ENCODE measurements at regions not wholly inside any gene's neighbourhood (a gene's known extent, or its start where the extent isn't known, plus 50 kb on each side); places are given as distances from the start of the nearest gene placed in this dataset.

DNA sequence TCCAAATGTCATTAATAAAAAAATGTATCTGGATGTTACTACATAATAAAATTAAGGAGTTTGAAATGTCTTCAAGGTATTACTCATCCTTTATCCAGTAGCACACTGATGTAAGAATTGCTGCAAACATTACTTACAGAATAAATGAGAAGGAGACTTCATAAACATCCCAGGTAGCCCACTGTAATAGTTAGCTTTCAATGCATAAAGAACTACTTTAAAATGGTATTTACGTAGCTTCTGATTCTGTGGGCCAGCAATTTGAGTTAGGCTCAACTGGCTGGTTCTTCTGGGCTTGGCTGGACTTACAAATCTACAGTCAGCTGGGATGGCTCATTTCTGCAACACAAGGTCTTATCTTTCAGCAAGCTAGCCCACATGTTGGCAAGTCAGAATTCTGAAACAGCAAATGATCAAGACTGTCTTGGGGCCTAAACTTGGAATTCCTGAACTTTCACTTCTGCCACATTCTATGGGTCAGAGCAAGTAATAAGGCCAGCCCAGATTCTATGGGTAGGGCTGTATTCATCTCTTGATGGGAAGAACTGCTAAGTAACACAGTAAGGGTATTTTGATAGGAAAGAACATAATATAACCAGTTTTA lies 522.5 kb downstream of the IQCM start:
- H4K20me1 ChIP-seq (ENCODE audit: low read length): no peaks in the 10 kb centered on the region
- no peak overlapping the region for H3K9ac ChIP-seq (ENCODE audit: low read length)
- H3K4me2 ChIP-seq (ENCODE audit: low read length): no peak overlapping the region
- H3K36me3 ChIP-seq (ENCODE audit: low read depth, low read length): no peaks in the 10 kb centered on the region
- no peaks in the 10 kb centered on the region for H3K9me2 ChIP-seq (replicated peaks; ENCODE audit: low read length)
- DNase-seq: no peak
- no peaks in the 10 kb centered on the region for H3K79me2 ChIP-seq (ENCODE audit: low read length)
- no peak overlapping the region for H3K27ac ChIP-seq (ENCODE audit: low read length)
- H3K4me3 ChIP-seq (ENCODE audit: low read length): no peak overlapping the region
- BruUV-seq (replicated peaks): no TSS peak
- no peaks in the 10 kb centered on the region for H3K9me3 ChIP-seq (ENCODE audit: low read length)
- intact Hi-C loops (cut with micrococcal nuclease): no loop called here
- no peaks in the 10 kb centered on the region for H3K27me3 ChIP-seq (ENCODE audit: low read length)
- ChIA-PET POLR2A (ENCODE audit: unreplicated experiment) (no interaction called here), CTCF (no interaction called here)
- no peak for ATAC-seq
- H3K4me1 ChIP-seq (ENCODE audit: insufficient read depth, low read length): no peaks in the 10 kb centered on the region
- no peak overlapping the region for H2AFZ ChIP-seq (ENCODE audit: low read length)
- no peaks in the 10 kb centered on the region for H3F3A ChIP-seq (ENCODE audit: low read length, unreplicated experiment)
- no peak for TF ChIP-seq EZH2phosphoT487 (IDR thresholded peaks at IDR 0.05; ENCODE audit: borderline replicate concordance, low read length)
- TF ChIP-seq, protein P1, sequence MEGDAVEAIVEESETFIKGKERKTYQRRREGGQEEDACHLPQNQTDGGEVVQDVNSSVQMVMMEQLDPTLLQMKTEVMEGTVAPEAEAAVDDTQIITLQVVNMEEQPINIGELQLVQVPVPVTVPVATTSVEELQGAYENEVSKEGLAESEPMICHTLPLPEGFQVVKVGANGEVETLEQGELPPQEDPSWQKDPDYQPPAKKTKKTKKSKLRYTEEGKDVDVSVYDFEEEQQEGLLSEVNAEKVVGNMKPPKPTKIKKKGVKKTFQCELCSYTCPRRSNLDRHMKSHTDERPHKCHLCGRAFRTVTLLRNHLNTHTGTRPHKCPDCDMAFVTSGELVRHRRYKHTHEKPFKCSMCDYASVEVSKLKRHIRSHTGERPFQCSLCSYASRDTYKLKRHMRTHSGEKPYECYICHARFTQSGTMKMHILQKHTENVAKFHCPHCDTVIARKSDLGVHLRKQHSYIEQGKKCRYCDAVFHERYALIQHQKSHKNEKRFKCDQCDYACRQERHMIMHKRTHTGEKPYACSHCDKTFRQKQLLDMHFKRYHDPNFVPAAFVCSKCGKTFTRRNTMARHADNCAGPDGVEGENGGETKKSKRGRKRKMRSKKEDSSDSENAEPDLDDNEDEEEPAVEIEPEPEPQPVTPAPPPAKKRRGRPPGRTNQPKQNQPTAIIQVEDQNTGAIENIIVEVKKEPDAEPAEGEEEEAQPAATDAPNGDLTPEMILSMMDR (conservative IDR thresholded peaks at IDR 0.05; ENCODE audit: low read depth, low read length): no peak
- no peak for TF ChIP-seq EZH2 (IDR thresholded peaks at IDR 0.05; ENCODE audit: low read length, unreplicated experiment)

DNA sequence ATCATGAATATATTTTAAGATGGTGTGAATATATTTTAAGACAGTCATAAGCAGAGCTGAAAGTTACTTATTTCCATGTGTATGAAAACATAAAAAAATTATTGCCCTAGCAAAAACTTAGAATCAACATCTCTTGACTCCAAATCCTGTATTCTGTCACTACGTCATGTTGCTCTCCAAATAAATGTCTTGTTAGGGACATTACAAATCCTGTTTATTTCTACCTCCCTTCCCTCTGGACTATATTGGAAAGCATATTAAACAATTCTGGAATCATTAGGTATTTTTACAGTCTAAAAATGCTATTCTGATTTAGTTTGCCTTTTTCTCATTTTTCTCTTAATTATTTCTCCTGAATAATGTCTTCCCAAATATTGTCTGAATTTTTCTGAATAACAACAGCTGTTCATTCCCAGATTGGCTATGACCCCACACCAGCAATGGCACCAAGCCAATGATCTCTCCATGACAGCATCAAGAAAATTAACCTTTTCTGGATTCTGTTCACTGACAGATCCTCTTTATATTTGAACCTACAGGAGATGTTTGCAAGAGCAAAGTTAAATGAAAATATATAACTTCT lies 523.1 kb downstream of the IQCM start:
- POLR2A ChIA-PET (ENCODE audit: unreplicated experiment): no interaction called here

DNA sequence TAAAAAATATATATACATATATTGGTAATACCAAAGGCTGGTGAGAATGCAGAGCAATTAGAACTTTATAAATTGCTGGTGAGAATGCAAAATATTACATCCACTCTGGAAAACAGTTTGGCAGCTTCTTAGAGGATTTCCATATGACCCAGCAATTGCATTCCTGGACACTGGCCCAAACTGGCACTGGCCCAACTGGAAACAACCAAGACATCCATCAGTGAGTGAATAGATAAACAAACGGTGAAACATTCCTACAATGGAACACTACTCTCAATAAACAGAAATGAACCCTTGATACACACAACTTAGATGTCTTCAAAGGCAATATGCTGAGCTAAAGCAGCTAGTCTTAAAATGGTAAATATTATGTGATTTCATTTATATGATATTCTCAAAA lies 524.2 kb downstream of the IQCM start:
- Histone ChIP-seq H4K20me1 (ENCODE audit: low read length) (no peaks in the 10 kb centered on the region), H2AFZ (ENCODE audit: low read length) (no peak overlapping the region), H3K4me1 (ENCODE audit: insufficient read depth, low read length) (no peaks in the 10 kb centered on the region), H3K4me2 (ENCODE audit: low read length) (no peak overlapping the region), H3K79me2 (ENCODE audit: low read length) (no peaks in the 10 kb centered on the region), H3K9me3 (ENCODE audit: low read length) (no peaks in the 10 kb centered on the region), H3K9ac (ENCODE audit: low read length) (no peak overlapping the region), H3K4me3 (ENCODE audit: low read length) (no peak overlapping the region), H3K9me2 (replicated peaks; ENCODE audit: low read length) (no peaks in the 10 kb centered on the region), H3K27me3 (ENCODE audit: low read length) (no peaks in the 10 kb centered on the region), H3K27ac (ENCODE audit: low read length) (no peak overlapping the region), H3K36me3 (ENCODE audit: low read depth, low read length) (no peaks in the 10 kb centered on the region), H3F3A (ENCODE audit: low read length, unreplicated experiment) (no peaks in the 10 kb centered on the region)
- intact Hi-C loops (cut with micrococcal nuclease): no loop called here
- ChIA-PET CTCF (no interaction called here), POLR2A (ENCODE audit: unreplicated experiment) (no interaction called here)
- peak; percentile 49 for ATAC-seq
- TF ChIP-seq EZH2phosphoT487 (IDR thresholded peaks at IDR 0.05; ENCODE audit: borderline replicate concordance, low read length) (no peak), EZH2 (IDR thresholded peaks at IDR 0.05; ENCODE audit: low read length, unreplicated experiment) (no peak)
- TF ChIP-seq, protein P1 (conservative IDR thresholded peaks at IDR 0.05; ENCODE audit: low read depth, low read length): no peak
- no TSS peak for BruUV-seq (replicated peaks)
- peak; percentile 59 for DNase-seq

More for the DNA sequence above, 523.1 kb downstream of the IQCM start:
- no TSS peak for BruUV-seq (replicated peaks)
- H4K20me1 ChIP-seq (ENCODE audit: low read length): no peaks in the 10 kb centered on the region
- H3K27me3 ChIP-seq (ENCODE audit: low read length): no peaks in the 10 kb centered on the region
- H3K27ac ChIP-seq (ENCODE audit: low read length): no peak overlapping the region
- CTCF ChIA-PET: no interaction called here
- H2AFZ ChIP-seq (ENCODE audit: low read length): no peak overlapping the region
- H3K79me2 ChIP-seq (ENCODE audit: low read length): no peaks in the 10 kb centered on the region
- H3F3A ChIP-seq (ENCODE audit: low read length, unreplicated experiment): no peaks in the 10 kb centered on the region
- no peak overlapping the region for H3K4me3 ChIP-seq (ENCODE audit: low read length)
- H3K36me3 ChIP-seq (ENCODE audit: low read depth, low read length): no peaks in the 10 kb centered on the region
- H3K9me3 ChIP-seq (ENCODE audit: low read length): no peaks in the 10 kb centered on the region
- intact Hi-C loops (cut with micrococcal nuclease): no loop called here
- H3K4me2 ChIP-seq (ENCODE audit: low read length): no peak overlapping the region
- no peaks in the 10 kb centered on the region for H3K4me1 ChIP-seq (ENCODE audit: insufficient read depth, low read length)
- no peaks in the 10 kb centered on the region for H3K9me2 ChIP-seq (replicated peaks; ENCODE audit: low read length)
- no peak for ATAC-seq
- TF ChIP-seq, protein P1 (conservative IDR thresholded peaks at IDR 0.05; ENCODE audit: low read depth, low read length): no peak
- TF ChIP-seq EZH2phosphoT487 (IDR thresholded peaks at IDR 0.05; ENCODE audit: borderline replicate concordance, low read length) (no peak), EZH2 (IDR thresholded peaks at IDR 0.05; ENCODE audit: low read length, unreplicated experiment) (no peak)
- no peak for DNase-seq
- no peak overlapping the region for H3K9ac ChIP-seq (ENCODE audit: low read length)

Data from PC-3 (cell line).